Vagina (tissue), 2 donors: ENCODE measurements at regions not wholly inside any gene's neighbourhood (a gene's known extent, or its start where the extent isn't known, plus 50 kb on each side); places are given as distances from the start of the nearest gene placed in this dataset.
"Not testable (repeated sequence)": the region's sequence is repeated elsewhere in the genome, so short reads cannot be mapped to it uniquely, and the experiment has no call there.

ENCODE experiments used
- DNase-seq, 2 donors: peaks; one replicate each; pipeline ENCODE4 v3.0.0-alpha.2; 2017; ENCODE audit errors: extremely low spot score in 2 of 2
- H3K27ac ChIP-seq: fragments of 200-600 bp; sonication (generic); one replicate; pipeline ENCODE4 v1.5.1; 2019
- H3K27me3 ChIP-seq: fragments of 200-600 bp; sonication (generic); one replicate; pipeline ENCODE4 v1.5.1; 2019
- H3K36me3 ChIP-seq, 2 donors: fragments of 200-600 bp; sonication (generic); one replicate each; pipeline ENCODE4 v1.5.1; 2017 to 2019
- H3K4me1 ChIP-seq: fragments of 200-600 bp; sonication (generic); one replicate; pipeline ENCODE4 v1.5.1; 2019
- H3K4me3 ChIP-seq, 2 donors: fragments of 200-600 bp; sonication (generic); 1 replicate in 1 of 2; 2 replicates in 1 of 2; pipeline ENCODE4 v1.5.1; 2016 to 2019
- H3K9me3 ChIP-seq: fragments of 200-600 bp; sonication (generic); one replicate; pipeline ENCODE4 v1.5.1; 2019
- POLR2A ChIP-seq, 2 donors: fragments of 450-650 bp; IDR thresholded peaks; one replicate each; pipeline ENCODE4 v1.6.1; 2017; ENCODE audit warnings: antibody characterized with exemption in 2 of 2, mild to moderate bottlenecking in 2 of 2, moderate library complexity in 2 of 2
- POLR2AphosphoS5 ChIP-seq, 2 donors: sonication (generic); formaldehyde crosslinking; IDR thresholded peaks; one replicate each; pipeline ENCODE4 v1.9.0; 2017; ENCODE audit warnings: antibody characterized with exemption in 2 of 2, mild to moderate bottlenecking in 2 of 2, low read depth in 1 of 2; ENCODE audit not compliant: insufficient read depth in 1 of 2
- intact Hi-C: fragments of 100-400 bp; cut with DNase I; formaldehyde crosslinking; loops from one replicate; pipeline ENCODE4 v1.15.1; 2023
- TF ChIP-seq, protein P1 (sequence below), 3 experiments: fragments of 450-650 bp in 2 of 3; fragments of 200-600 bp in 1 of 3; sonication (generic) in 1 of 3; IDR thresholded peaks; one replicate each; pipeline ENCODE4 v1.5.1; 2017 to 2019; ENCODE audit warnings: antibody characterized with exemption in 3 of 3, mild to moderate bottlenecking in 2 of 3, moderate library complexity in 2 of 3

- H3K36me3 ChIP-seq, DNase-seq, H3K9me3 ChIP-seq, H3K4me1 ChIP-seq, H3K27ac ChIP-seq, H3K27me3 ChIP-seq, intact Hi-C loops, H3K4me3 ChIP-seq: not testable (repeated sequence)
Measured at GRCh38 chr15:53923741-53924140, 54.5 kb upstream of the UNC13C start.

DNA sequence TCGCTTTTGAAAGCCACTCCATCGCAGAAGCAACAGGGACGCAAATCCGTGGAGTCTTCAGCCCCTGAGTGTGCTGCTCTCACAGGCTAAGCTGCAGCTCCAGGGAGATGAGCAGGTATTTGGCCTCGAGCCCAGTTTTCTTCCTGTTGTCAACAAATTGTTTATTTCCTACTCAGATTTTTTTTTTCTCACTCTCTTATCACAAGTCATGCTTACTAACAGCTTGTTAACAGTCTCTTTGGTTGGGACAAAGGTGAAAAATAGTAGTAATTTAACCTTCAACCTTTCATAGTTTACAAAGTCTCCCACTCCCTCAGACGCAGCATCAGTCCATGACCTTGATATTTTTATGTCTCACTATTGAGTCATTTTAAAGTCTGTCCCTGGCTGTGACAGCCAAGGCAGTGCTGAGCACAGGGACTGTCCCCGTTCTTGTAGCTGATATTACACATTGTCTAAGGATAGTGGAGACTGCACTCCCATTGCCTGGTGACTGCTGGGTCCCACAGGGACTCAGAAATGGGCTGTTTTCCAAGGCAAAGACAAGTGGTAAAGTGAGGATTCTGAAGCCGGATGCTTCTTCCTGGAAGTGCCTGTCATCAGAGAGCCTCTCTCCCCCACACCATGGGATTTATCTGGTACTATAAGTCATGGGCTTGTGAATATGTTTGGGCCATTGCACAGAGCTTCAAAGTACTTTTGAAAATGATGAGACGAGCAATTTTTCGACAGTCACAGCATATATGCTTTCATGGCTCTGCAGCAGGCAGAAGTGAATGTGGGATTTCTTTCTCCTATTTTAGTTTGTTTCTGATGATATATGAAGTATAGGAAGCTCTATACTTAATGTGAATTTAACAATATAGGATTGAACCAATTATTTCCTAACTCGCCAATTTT, 59.8 kb upstream of the UNC13C start:
- H3K27me3 ChIP-seq, result no peaks in the 10 kb centered on the region
- DNase-seq, result no peak
- intact Hi-C loops, result loop anchor here (5.0 kb wide), 1 partner anchor 1261 kb away; no protein-coding TSS in a partner anchor
- H3K9me3 ChIP-seq, result no peaks in the 10 kb centered on the region
- H3K4me3 ChIP-seq, result no peak overlapping the region
- TF ChIP-seq POLR2A (IDR thresholded peaks at IDR 0.05) (no peak), POLR2AphosphoS5 (IDR thresholded peaks at IDR 0.05; ENCODE audit: insufficient read depth in 1 of 2, low read depth in 1 of 2) (no peak)
- TF ChIP-seq, protein P1, sequence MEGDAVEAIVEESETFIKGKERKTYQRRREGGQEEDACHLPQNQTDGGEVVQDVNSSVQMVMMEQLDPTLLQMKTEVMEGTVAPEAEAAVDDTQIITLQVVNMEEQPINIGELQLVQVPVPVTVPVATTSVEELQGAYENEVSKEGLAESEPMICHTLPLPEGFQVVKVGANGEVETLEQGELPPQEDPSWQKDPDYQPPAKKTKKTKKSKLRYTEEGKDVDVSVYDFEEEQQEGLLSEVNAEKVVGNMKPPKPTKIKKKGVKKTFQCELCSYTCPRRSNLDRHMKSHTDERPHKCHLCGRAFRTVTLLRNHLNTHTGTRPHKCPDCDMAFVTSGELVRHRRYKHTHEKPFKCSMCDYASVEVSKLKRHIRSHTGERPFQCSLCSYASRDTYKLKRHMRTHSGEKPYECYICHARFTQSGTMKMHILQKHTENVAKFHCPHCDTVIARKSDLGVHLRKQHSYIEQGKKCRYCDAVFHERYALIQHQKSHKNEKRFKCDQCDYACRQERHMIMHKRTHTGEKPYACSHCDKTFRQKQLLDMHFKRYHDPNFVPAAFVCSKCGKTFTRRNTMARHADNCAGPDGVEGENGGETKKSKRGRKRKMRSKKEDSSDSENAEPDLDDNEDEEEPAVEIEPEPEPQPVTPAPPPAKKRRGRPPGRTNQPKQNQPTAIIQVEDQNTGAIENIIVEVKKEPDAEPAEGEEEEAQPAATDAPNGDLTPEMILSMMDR (IDR thresholded peaks at IDR 0.05), result no peak
- no peak overlapping the region for H3K27ac ChIP-seq
- H3K36me3 ChIP-seq, result no peaks in the 10 kb centered on the region
- H3K4me1 ChIP-seq, result no peaks in the 10 kb centered on the region

DNA sequence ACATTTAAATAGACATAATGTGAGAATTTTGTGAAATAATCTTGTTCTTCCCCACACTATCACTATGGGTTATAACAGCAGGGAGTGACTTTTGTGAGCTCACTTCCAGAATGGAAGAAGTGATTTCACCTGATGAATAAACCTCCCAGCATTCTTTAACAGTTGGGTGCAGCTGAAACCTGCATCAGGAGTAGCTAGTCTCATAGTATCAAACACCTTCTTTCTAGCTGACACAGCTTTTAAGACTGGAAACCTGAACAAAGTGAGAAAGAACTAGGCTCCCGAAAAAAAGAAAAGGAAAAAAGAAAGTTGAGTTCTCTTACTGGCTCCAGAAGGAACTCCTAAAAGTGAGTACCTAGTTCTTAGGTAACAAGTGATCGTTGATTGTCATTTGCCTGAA, 61.1 kb upstream of the UNC13C start:
- no peak for TF ChIP-seq POLR2A (IDR thresholded peaks at IDR 0.05)
- TF ChIP-seq, protein P1 (IDR thresholded peaks at IDR 0.05), result no peak
- no peak for TF ChIP-seq POLR2AphosphoS5 (IDR thresholded peaks at IDR 0.05; ENCODE audit: insufficient read depth in 1 of 2, low read depth in 1 of 2)
- no peak for DNase-seq
- intact Hi-C loops, result loop anchor here (5.0 kb wide), 1 partner anchor 1260 kb away; no protein-coding TSS in a partner anchor
- H3K36me3 ChIP-seq, result no peaks in the 10 kb centered on the region
- no peak overlapping the region for H3K4me3 ChIP-seq
- H3K27me3 ChIP-seq, result no peaks in the 10 kb centered on the region
- H3K27ac ChIP-seq, result no peak overlapping the region
- no peaks in the 10 kb centered on the region for H3K9me3 ChIP-seq
- no peaks in the 10 kb centered on the region for H3K4me1 ChIP-seq

DNA sequence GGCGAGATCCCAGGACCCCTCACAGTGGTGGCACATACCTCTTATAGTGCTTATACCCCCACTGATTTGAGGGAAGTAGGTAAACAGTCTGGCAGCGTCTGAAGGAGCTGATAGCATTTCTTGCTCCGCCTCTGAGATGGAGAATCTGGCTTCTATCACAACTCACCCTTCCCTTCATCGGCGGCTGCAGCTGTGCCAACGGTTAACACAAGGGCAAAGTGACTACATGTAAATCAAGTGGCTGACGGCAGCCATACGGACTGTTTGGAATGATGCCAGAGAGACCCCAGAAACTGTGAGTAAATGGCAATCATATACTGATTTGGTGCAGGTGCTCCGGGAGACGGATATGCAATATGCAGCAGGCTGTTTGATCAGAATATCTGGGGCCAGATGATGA, 66.8 kb upstream of the UNC13C start:
- no peaks in the 10 kb centered on the region for H3K9me3 ChIP-seq
- no peaks in the 10 kb centered on the region for H3K4me1 ChIP-seq
- H3K36me3 ChIP-seq, result no peaks in the 10 kb centered on the region
- no peaks in the 10 kb centered on the region for H3K27me3 ChIP-seq
- H3K4me3 ChIP-seq, result no peak overlapping the region
- DNase-seq, result no peak
- intact Hi-C loops, result no loop called here
- no peak overlapping the region for H3K27ac ChIP-seq
- TF ChIP-seq, protein P1 (IDR thresholded peaks at IDR 0.05), result no peak
- TF ChIP-seq POLR2A (IDR thresholded peaks at IDR 0.05) (no peak), POLR2AphosphoS5 (IDR thresholded peaks at IDR 0.05; ENCODE audit: insufficient read depth in 1 of 2, low read depth in 1 of 2) (no peak)

DNA sequence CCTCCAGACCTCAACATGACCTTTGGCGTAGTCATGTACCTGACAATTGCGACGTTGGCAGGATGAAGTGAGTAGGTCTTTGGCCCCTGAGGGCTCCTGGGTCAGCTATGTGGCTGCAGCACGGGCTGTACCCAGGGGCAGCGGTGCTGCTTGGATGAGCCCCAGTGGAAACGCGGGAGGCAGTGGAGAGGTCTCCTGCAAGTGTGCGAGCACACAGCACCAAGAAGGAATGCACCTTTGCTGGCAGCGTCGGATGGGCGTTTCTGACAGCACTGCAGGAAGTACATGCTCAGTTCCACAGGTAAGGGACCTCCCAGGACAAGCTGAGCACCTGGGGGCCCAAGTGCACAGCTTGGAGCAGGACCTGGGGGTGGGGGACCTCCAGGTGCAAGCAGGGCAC, 67.4 kb upstream of the UNC13C start:
- H3K4me1 ChIP-seq, result no peaks in the 10 kb centered on the region
- H3K4me3 ChIP-seq, result no peak overlapping the region
- no peak overlapping the region for H3K27ac ChIP-seq
- H3K36me3 ChIP-seq, result no peaks in the 10 kb centered on the region
- TF ChIP-seq POLR2A (IDR thresholded peaks at IDR 0.05), result no peak
- no peak for TF ChIP-seq POLR2AphosphoS5 (IDR thresholded peaks at IDR 0.05; ENCODE audit: insufficient read depth in 1 of 2, low read depth in 1 of 2)
- TF ChIP-seq, protein P1 (IDR thresholded peaks at IDR 0.05), result no peak
- intact Hi-C loops, result no loop called here
- no peaks in the 10 kb centered on the region for H3K9me3 ChIP-seq
- no peak for DNase-seq
- no peaks in the 10 kb centered on the region for H3K27me3 ChIP-seq
